ENCODE measurements at regions not wholly inside any gene's neighbourhood (a gene's known extent, or its start where the extent isn't known, plus 50 kb on each side); places are given as distances from the start of the nearest gene placed in this dataset.

- no peak overlapping the region for H3K4me3 Mint-ChIP-seq
- DNase-seq, result no peak
- H3K27ac Mint-ChIP-seq, result no peak overlapping the region
- H3K4me1 Mint-ChIP-seq, result peaks cover 26% of the 10 kb centered on the region
- TF ChIP-seq CTCF (IDR thresholded peaks at IDR 0.05), result no peak
- H3K36me3 Mint-ChIP-seq (ENCODE audit: low read depth), result no peaks in the 10 kb centered on the region
- H3K9me3 Mint-ChIP-seq, result no peaks in the 10 kb centered on the region
- H3K27me3 Mint-ChIP-seq (ENCODE audit: low read depth, poor library complexity), result no peaks in the 10 kb centered on the region
These were observed 198.9 kb downstream of the ADAMTS15 start for GRCh38 chr11:130647371-130647770.

- no peak for TF ChIP-seq CTCF (IDR thresholded peaks at IDR 0.05)
- no peak for DNase-seq
- no peaks in the 10 kb centered on the region for H3K9me3 Mint-ChIP-seq
- no peak overlapping the region for H3K4me3 Mint-ChIP-seq
- H3K4me1 Mint-ChIP-seq, result peaks cover 33% of the 10 kb centered on the region
- H3K27me3 Mint-ChIP-seq (ENCODE audit: low read depth, poor library complexity), result no peaks in the 10 kb centered on the region
- no peak overlapping the region for H3K27ac Mint-ChIP-seq
- no peaks in the 10 kb centered on the region for H3K36me3 Mint-ChIP-seq (ENCODE audit: low read depth)
These were observed 201.4 kb downstream of the ADAMTS15 start for GRCh38 chr11:130649801-130650200.

- H3K4me1 Mint-ChIP-seq, result peaks cover 33% of the 10 kb centered on the region
- peaks cover 4% of the 10 kb centered on the region for H3K9me3 Mint-ChIP-seq
- no peak overlapping the region for H3K27ac Mint-ChIP-seq
- DNase-seq, result no peak
- H3K27me3 Mint-ChIP-seq (ENCODE audit: low read depth, poor library complexity), result no peaks in the 10 kb centered on the region
- H3K36me3 Mint-ChIP-seq (ENCODE audit: low read depth), result no peaks in the 10 kb centered on the region
- H3K4me3 Mint-ChIP-seq, result no peak overlapping the region
- no peak for TF ChIP-seq CTCF (IDR thresholded peaks at IDR 0.05)
These were observed 202.1 kb downstream of the ADAMTS15 start for GRCh38 chr11:130650456-130651030.

- no peak overlapping the region for H3K4me3 Mint-ChIP-seq
- no peak for TF ChIP-seq CTCF (IDR thresholded peaks at IDR 0.05)
- peaks cover 33% of the 10 kb centered on the region for H3K4me1 Mint-ChIP-seq
- H3K27ac Mint-ChIP-seq, result no peak overlapping the region
- no peak for DNase-seq
- H3K27me3 Mint-ChIP-seq (ENCODE audit: low read depth, poor library complexity), result no peaks in the 10 kb centered on the region
- H3K9me3 Mint-ChIP-seq, result peaks cover 11% of the 10 kb centered on the region
- peaks cover 7% of the 10 kb centered on the region for H3K36me3 Mint-ChIP-seq (ENCODE audit: low read depth)
These were observed 202.8 kb downstream of the ADAMTS15 start for GRCh38 chr11:130651066-130651855.

- TF ChIP-seq CTCF (IDR thresholded peaks at IDR 0.05), result no peak
- peaks cover 33% of the 10 kb centered on the region for H3K4me1 Mint-ChIP-seq
- H3K4me3 Mint-ChIP-seq, result no peak overlapping the region
- DNase-seq, result no peak
- no peaks in the 10 kb centered on the region for H3K27me3 Mint-ChIP-seq (ENCODE audit: low read depth, poor library complexity)
- H3K36me3 Mint-ChIP-seq (ENCODE audit: low read depth), result peaks cover 17% of the 10 kb centered on the region
- H3K27ac Mint-ChIP-seq, result no peak overlapping the region
- H3K9me3 Mint-ChIP-seq, result peaks cover 26% of the 10 kb centered on the region
These were observed 204.4 kb downstream of the ADAMTS15 start for GRCh38 chr11:130652671-130653335.
